ENCODE measurements at regions not wholly inside any gene's neighbourhood (a gene's known extent, or its start where the extent isn't known, plus 50 kb on each side); places are given as distances from the start of the nearest gene placed in this dataset.

GRCh38 chr11:103649401-103649895 lies 387.0 kb upstream of the DDI1 start:
- TF ChIP-seq, protein P1, sequence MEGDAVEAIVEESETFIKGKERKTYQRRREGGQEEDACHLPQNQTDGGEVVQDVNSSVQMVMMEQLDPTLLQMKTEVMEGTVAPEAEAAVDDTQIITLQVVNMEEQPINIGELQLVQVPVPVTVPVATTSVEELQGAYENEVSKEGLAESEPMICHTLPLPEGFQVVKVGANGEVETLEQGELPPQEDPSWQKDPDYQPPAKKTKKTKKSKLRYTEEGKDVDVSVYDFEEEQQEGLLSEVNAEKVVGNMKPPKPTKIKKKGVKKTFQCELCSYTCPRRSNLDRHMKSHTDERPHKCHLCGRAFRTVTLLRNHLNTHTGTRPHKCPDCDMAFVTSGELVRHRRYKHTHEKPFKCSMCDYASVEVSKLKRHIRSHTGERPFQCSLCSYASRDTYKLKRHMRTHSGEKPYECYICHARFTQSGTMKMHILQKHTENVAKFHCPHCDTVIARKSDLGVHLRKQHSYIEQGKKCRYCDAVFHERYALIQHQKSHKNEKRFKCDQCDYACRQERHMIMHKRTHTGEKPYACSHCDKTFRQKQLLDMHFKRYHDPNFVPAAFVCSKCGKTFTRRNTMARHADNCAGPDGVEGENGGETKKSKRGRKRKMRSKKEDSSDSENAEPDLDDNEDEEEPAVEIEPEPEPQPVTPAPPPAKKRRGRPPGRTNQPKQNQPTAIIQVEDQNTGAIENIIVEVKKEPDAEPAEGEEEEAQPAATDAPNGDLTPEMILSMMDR (IDR thresholded peaks at IDR 0.05; ENCODE audit: extremely low read depth, missing control alignments): no peak
- DNase-seq (ENCODE audit: low spot score): no peak

DNA sequence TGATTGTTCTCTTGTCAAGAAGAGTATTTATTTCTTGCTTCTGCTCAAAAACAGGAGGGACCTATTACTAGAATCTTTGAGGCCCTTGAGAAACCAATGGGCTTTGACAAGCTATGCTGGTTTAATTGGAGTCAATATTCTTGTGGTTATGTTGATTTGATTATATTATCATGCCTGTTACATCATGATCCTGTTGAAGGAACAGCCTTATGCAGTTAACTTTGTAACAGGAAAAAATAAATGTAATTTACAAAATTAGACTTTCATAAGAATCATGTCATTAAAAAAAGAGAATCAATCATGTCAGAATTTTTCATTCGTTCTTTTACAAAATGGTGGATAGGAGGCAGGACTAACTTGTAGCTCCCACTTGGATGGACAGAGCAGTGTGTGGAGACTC lies 386.1 kb upstream of the DDI1 start:
- DNase-seq (ENCODE audit: low spot score): no peak
- TF ChIP-seq, protein P1 (IDR thresholded peaks at IDR 0.05; ENCODE audit: extremely low read depth, missing control alignments): no peak

- TF ChIP-seq, protein P1 (IDR thresholded peaks at IDR 0.05; ENCODE audit: extremely low read depth, missing control alignments): no peak
- no peak for DNase-seq (ENCODE audit: low spot score)
Observed at GRCh38 chr11:103651341-103651998, 385.0 kb upstream of the DDI1 start.

DNA sequence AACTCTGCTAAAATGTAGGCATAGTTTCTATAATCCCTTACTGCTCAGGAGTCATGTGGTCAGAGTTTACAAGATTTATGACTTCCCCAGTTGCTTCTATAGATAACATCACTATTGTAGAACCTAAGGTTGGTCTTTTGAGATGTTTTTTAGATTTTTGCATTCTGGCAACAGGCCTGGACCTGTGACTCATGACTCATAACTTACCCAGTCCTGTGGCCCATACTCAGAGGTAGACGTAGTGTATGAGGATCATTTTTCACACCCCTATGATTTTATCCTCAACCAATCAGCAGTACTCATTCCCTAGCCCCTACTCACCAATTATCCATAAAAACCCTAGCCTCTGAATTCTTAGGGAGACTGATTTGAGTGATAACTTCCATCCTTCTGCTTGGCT lies 384.4 kb upstream of the DDI1 start:
- TF ChIP-seq, protein P1 (IDR thresholded peaks at IDR 0.05; ENCODE audit: extremely low read depth, missing control alignments): no peak
- no peak for DNase-seq (ENCODE audit: low spot score)

DNA sequence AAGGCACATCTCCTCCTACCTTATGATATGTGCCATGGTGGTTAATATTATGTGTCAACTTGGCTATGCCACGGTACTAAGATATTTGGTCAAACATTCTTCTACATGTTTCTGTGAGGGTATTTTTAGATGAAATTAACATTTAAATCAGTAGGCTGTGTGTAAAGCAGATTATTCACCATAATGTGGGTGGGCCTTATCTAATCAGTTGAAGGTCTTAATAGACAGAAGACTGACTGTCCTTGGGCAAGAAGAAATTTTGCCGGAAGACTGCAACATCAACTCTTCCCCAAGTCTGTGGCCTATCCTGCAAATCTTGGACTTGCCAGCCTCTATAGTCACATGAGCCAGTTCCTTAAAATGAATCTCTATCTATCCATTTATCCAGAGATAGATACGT lies 380.1 kb upstream of the DDI1 start:
- TF ChIP-seq, protein P1 (IDR thresholded peaks at IDR 0.05; ENCODE audit: extremely low read depth, missing control alignments): no peak
- no peak for DNase-seq (ENCODE audit: low spot score)

- no peak for DNase-seq (ENCODE audit: low spot score)
- TF ChIP-seq, protein P1 (IDR thresholded peaks at IDR 0.05; ENCODE audit: extremely low read depth, missing control alignments): no peak
Observed at GRCh38 chr11:103659206-103659618, 377.2 kb upstream of the DDI1 start.

- DNase-seq (ENCODE audit: low spot score): no peak
- TF ChIP-seq, protein P1 (IDR thresholded peaks at IDR 0.05; ENCODE audit: extremely low read depth, missing control alignments): no peak
Observed at GRCh38 chr11:103659743-103660142, 376.7 kb upstream of the DDI1 start.
